Fibroblast of skin of back (primary cell): ENCODE measurements at regions not wholly inside any gene's neighbourhood (a gene's known extent, or its start where the extent isn't known, plus 50 kb on each side); places are given as distances from the start of the nearest gene placed in this dataset.

Experiments
- DNase-seq: peaks from one replicate; pipeline ENCODE4 v3.0.0-alpha.2; 2013

GRCh38 chr7:156001496-156002260, 189.4 kb upstream of the SHH start:
- DNase-seq, result no peak

GRCh38 chr7:156000601-156001396, 188.5 kb upstream of the SHH start:
- no peak for DNase-seq

- no peak for DNase-seq
Measured at GRCh38 chr7:155999631-156000489, 187.6 kb upstream of the SHH start.

GRCh38 chr7:155998766-155999630, 186.7 kb upstream of the SHH start:
- no peak for DNase-seq

- DNase-seq, result no peak
Measured at GRCh38 chr7:155998328-155998691, 186.0 kb upstream of the SHH start.

GRCh38 chr7:155997431-155998327, 185.4 kb upstream of the SHH start:
- DNase-seq, result no peak

- DNase-seq, result no peak
Measured at GRCh38 chr7:155996718-155997280, 184.5 kb upstream of the SHH start.

GRCh38 chr7:155995183-155995612, 182.9 kb upstream of the SHH start:
- no peak for DNase-seq

- no peak for DNase-seq
Measured at GRCh38 chr7:155994279-155994811, 182.1 kb upstream of the SHH start.

- DNase-seq, result no peak
Measured at GRCh38 chr7:155993420-155994278, 181.4 kb upstream of the SHH start.

GRCh38 chr7:155992974-155993373, 180.7 kb upstream of the SHH start:
- no peak for DNase-seq

GRCh38 chr7:155992538-155992937, 180.3 kb upstream of the SHH start:
- DNase-seq, result no peak

- DNase-seq, result no peak
Measured at GRCh38 chr7:155992107-155992506, 179.8 kb upstream of the SHH start.

- no peak for DNase-seq
Measured at GRCh38 chr7:155991470-155991869, 179.2 kb upstream of the SHH start.

GRCh38 chr7:155988416-155988815, 176.2 kb upstream of the SHH start:
- no peak for DNase-seq

GRCh38 chr7:155987681-155988235, 175.5 kb upstream of the SHH start:
- no peak for DNase-seq

GRCh38 chr7:155986497-155987160, 174.4 kb upstream of the SHH start:
- no peak for DNase-seq

- no peak for DNase-seq
Measured at GRCh38 chr7:155985518-155986250, 173.4 kb upstream of the SHH start.
